Transverse colon (tissue), 3 donors: ENCODE measurements at regions not wholly inside any gene's neighbourhood (a gene's known extent, or its start where the extent isn't known, plus 50 kb on each side); places are given as distances from the start of the nearest gene placed in this dataset.

Experiments
- POLR2A ChIP-seq: fragments of 450-650 bp; IDR thresholded peaks from one replicate; pipeline ENCODE4 v1.6.1; 2016; ENCODE audit warnings: antibody characterized with exemption, mild to moderate bottlenecking, moderate library complexity
- TF ChIP-seq, protein P1 (sequence below), 5 experiments: fragments of 200-600 bp in 3 of 5; fragments of 450-650 bp in 2 of 5; sonication (generic) in 3 of 5; IDR thresholded peaks; 1 replicate in 2 of 5; 2 replicates in 3 of 5; pipeline ENCODE4 v1.5.1; 2016 to 2017; ENCODE audit warnings: antibody characterized with exemption in 5 of 5, inconsistent platforms in 3 of 5, mild to moderate bottlenecking in 2 of 5, moderate library complexity in 1 of 5

DNA sequence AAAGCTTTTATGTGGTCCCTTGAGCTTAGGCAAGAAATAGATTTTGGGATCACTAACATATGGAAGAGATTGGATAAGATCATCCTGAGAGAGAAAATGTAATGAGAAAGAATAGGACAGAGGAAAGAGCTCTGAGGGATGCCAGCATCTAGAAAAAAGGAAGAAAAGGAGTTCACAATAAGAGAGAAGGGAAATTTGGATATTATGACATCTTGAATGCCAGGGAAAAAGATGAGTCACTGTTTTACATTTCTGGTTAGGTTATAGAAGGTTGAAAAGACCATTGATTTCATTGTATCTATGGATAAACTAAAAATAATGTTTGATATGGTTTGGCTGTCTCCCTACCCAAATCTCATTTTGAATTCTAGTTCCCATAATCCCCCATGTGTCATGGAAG is 208.5 kb downstream of the MAD2L1 start:
- no peak for TF ChIP-seq POLR2A
- TF ChIP-seq, protein P1, sequence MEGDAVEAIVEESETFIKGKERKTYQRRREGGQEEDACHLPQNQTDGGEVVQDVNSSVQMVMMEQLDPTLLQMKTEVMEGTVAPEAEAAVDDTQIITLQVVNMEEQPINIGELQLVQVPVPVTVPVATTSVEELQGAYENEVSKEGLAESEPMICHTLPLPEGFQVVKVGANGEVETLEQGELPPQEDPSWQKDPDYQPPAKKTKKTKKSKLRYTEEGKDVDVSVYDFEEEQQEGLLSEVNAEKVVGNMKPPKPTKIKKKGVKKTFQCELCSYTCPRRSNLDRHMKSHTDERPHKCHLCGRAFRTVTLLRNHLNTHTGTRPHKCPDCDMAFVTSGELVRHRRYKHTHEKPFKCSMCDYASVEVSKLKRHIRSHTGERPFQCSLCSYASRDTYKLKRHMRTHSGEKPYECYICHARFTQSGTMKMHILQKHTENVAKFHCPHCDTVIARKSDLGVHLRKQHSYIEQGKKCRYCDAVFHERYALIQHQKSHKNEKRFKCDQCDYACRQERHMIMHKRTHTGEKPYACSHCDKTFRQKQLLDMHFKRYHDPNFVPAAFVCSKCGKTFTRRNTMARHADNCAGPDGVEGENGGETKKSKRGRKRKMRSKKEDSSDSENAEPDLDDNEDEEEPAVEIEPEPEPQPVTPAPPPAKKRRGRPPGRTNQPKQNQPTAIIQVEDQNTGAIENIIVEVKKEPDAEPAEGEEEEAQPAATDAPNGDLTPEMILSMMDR (IDR thresholded peaks at IDR 0.05): no peak
